Cardiac fibroblast (primary cell): ENCODE measurements at regions not wholly inside any gene's neighbourhood (a gene's known extent, or its start where the extent isn't known, plus 50 kb on each side); places are given as distances from the start of the nearest gene placed in this dataset.

ENCODE experiments used
- DNase-seq, 2 donors: peaks; one replicate each; pipeline versions ENCODE4 v3.0.0 to v3.0.0-alpha.2; 2010; ENCODE audit warnings: low read depth in 2 of 2
- H3K4me3 ChIP-seq, 2 donors: replicated peaks in 1 of 2; 1 replicate in 1 of 2; 2 replicates in 1 of 2; pipeline ENCODE4 v1.5.1; 2011; ENCODE audit warnings: low read depth in 2 of 2, low read length in 2 of 2, mild to moderate bottlenecking in 2 of 2, moderate library complexity in 1 of 2
- TF ChIP-seq, protein P1 (sequence below): IDR thresholded peaks from one replicate; pipeline ENCODE4 v1.5.1; 2011; ENCODE audit warnings: low read depth, mild to moderate bottlenecking, low read length, inconsistent platforms

DNA sequence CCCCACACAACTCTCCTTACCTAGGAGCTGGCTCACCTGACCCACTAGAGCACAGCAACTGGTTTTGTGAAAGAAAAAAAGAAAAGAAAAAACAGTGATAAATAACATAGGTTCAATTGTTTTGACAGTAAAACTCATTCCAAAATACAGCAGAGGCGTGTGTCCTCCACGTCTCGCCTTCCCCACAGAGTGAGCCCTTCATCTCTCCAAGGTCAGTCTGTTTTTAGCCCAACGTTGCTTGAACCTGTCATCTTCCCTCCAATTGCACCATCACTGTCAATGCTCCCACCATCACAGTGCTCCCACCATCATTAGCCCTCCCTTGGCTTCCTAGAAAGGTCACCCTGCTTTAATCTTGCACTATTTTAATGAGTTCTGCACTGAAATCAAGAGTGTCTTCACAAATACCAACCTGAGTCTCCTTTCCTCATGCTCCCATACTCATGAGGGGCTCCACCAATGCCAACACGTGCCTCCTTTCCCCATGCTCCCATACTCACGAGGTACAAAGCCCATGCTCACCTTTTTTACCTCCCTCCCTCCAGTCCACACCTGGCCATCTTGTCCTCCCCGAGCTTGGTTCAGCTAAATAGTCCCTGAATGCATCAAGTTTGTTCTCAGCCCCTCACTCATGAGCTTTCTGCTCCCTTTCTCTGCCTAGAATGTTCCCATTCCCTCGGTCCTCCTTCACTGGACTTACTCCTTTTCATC lies 103.7 kb downstream of the IRS2 start:
- no peak for DNase-seq
- no peak overlapping the region for H3K4me3 ChIP-seq
- TF ChIP-seq, protein P1, sequence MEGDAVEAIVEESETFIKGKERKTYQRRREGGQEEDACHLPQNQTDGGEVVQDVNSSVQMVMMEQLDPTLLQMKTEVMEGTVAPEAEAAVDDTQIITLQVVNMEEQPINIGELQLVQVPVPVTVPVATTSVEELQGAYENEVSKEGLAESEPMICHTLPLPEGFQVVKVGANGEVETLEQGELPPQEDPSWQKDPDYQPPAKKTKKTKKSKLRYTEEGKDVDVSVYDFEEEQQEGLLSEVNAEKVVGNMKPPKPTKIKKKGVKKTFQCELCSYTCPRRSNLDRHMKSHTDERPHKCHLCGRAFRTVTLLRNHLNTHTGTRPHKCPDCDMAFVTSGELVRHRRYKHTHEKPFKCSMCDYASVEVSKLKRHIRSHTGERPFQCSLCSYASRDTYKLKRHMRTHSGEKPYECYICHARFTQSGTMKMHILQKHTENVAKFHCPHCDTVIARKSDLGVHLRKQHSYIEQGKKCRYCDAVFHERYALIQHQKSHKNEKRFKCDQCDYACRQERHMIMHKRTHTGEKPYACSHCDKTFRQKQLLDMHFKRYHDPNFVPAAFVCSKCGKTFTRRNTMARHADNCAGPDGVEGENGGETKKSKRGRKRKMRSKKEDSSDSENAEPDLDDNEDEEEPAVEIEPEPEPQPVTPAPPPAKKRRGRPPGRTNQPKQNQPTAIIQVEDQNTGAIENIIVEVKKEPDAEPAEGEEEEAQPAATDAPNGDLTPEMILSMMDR: no peak

DNA sequence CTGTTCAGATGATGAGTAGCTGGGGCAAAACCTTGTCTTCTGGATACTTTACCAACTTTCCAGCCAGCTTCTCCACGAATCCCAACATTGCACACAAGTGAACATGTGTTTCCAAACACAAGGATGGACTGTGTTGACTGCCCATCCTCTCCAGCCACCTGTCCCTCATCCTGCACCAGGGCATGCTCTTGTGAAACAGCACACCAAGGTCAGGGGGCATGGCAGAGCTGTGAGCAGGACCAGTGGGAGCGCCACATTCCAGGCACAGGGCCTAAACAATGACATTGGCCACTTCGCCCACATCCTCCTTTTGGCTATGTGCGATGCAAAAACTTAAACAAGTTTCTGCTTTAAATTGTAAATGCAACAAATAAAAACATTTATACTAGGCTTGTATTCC lies 105.5 kb downstream of the IRS2 start:
- TF ChIP-seq, protein P1: no peak
- no peak overlapping the region for H3K4me3 ChIP-seq
- DNase-seq: no peak

DNA sequence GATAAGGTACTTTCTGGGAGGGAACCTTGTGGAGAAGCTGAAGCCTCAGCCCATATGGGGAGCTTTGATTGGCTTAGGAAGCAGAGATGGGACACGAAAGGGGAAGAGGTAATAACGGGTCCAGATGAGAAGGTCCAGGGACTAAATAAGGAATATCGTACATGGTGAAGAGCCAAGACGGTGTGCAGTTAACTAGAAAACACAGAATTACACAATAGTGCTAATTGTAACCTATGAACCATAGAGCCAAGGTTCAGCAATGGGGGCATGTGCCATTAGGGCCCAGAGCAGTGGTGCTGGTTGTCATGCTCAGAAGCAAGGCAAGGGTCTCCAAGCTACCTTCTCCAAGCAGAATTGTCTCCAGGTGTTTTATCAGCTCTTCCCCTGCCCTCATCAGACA lies 106.1 kb downstream of the IRS2 start:
- H3K4me3 ChIP-seq: no peak overlapping the region
- TF ChIP-seq, protein P1: no peak
- DNase-seq: no peak

DNA sequence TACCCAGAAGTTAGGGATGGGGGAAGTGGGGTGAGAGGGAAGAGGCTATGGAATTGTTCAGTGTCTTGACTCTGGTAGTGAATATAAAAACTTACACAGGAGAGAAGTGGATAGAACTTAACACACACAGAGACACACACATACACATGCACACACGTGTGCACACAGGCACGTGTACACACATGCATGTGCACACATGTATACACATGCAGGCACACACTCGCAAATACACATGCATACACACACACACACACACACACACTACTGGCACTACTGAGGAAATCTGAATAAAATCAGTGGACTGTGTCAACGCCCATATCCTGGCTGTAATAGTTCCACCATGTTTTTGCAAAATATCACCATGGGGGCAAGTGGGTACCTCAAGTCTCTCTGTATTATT lies 107.9 kb downstream of the IRS2 start:
- H3K4me3 ChIP-seq: no peak overlapping the region
- TF ChIP-seq, protein P1: no peak
- no peak for DNase-seq

DNA sequence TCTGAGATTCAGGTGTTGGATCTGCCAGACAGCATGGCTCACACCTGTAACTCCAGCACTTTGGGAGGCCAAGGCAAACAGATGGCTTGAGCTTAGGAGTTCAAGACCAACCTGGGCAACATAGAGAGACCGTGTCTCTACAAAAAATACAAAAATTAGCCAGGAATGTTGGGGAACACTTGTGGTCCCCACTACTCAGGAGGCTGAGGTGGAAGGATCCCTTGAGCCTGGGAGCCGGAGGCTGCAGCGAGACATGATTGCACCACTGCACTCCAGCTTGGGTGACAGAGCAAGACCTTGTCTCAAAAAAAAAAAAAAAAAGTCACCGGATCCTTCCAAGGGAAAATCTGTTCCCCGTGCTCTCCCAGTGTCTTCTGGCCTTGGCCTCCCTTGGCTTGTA lies 109.2 kb downstream of the IRS2 start:
- H3K4me3 ChIP-seq: no peak overlapping the region
- DNase-seq: no peak
- TF ChIP-seq, protein P1: no peak

DNA sequence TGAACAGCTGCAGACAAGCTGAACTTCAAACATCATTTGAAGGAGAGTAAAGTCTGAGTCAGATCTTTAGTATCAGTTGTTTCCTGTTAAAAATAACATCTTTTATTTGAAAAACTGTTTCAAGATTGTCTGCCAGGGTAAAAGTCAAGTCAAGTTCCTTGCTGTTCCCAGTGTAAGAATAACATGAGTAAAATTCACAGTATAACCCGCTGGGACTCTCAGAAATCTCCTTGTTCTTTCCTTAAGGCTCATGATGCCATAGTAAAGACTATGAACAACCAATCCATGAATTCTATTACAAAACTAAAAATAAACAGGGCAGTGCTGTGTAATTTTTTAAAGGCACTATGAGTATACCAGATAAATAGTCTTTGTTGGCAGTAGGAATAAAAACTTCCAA lies 112.9 kb downstream of the IRS2 start:
- TF ChIP-seq, protein P1: no peak
- no peak overlapping the region for H3K4me3 ChIP-seq
- peak in 1 of 2 donors; percentile 27 for DNase-seq

DNA sequence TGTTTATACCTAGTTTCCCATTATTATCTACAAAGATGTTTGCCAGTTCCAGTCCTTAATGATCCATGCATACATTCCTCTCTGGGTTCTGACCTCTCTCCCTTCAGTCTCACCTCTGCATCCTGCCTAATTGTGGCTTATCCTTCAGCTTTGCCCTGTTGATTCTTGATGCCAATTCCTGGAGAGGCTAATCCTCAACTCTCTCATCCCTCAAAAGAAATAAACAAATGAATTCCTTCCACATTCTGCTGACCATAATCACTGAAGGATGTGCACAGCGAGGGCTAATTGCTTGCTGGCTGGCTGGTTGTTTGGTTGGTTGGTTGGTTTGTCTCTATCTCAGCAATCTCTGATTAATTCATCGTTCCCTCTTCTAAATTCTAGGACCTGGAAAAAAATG lies 113.8 kb downstream of the IRS2 start:
- TF ChIP-seq, protein P1: no peak
- no peak overlapping the region for H3K4me3 ChIP-seq
- DNase-seq: no peak
